HEK293 (cell line): ENCODE measurements at regions not wholly inside any gene's neighbourhood (a gene's known extent, or its start where the extent isn't known, plus 50 kb on each side); places are given as distances from the start of the nearest gene placed in this dataset.

Experiments used
- BCL11A ChIP-seq: fragments of 450-650 bp; formaldehyde crosslinking; IDR thresholded peaks from 2 replicates; pipeline ENCODE4 v1.5.1; 2016; ENCODE audit warnings: low read depth, missing biosample characterization, missing genetic modification characterization
- CTCF ChIP-seq: fragments of 450-650 bp; formaldehyde crosslinking; IDR thresholded peaks from 2 replicates; pipeline ENCODE4 v1.5.1; 2016; ENCODE audit warnings: missing biosample characterization, missing genetic modification characterization
- ZBTB7A ChIP-seq: fragments of 450-650 bp; formaldehyde crosslinking; IDR thresholded peaks from 2 replicates; pipeline ENCODE4 v1.5.1; 2016; ENCODE audit warnings: low read depth, missing biosample characterization, missing genetic modification characterization
- ZNF560 ChIP-seq: fragments of 450-650 bp; formaldehyde crosslinking; IDR thresholded peaks from 2 replicates; pipeline ENCODE4 v1.5.1; 2017; ENCODE audit warnings: missing biosample characterization, missing genetic modification characterization, borderline replicate concordance
- ZNF654 ChIP-seq: fragments of 450-650 bp; formaldehyde crosslinking; IDR thresholded peaks from 2 replicates; pipeline ENCODE4 v1.5.1; 2016; ENCODE audit warnings: low read depth, missing biosample characterization, missing genetic modification characterization
- TF ChIP-seq, protein P1 (sequence below): fragments of 450-650 bp; formaldehyde crosslinking; IDR thresholded peaks from 2 replicates; pipeline ENCODE4 v1.5.1; 2016; ENCODE audit warnings: missing biosample characterization, missing genetic modification characterization

DNA sequence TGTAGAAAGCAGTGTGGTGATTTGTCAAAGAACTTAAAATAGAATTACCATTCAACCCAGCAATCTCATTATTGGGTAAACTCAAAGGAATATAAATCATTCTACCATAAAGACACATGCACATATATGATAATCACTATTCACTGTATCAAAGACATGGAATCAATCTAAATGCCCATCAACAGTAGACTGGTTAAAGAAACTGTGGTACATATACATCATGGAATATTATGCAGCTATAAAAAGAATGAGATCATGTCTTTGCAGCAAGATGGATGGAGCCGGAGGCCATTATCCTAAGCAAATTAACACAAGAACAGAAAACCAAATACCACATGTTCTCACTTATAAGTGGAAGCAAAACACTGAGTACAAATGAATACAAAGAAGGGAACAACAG is 281.5 kb upstream of the MAGI2 start:
- no peak for TF ChIP-seq CTCF (tag by site-specific recombination)
- no peak for TF ChIP-seq ZNF654 (tag by site-specific recombination)
- TF ChIP-seq ZNF560 (tag by site-specific recombination), result no peak
- TF ChIP-seq BCL11A, result no peak
- TF ChIP-seq, protein P1, sequence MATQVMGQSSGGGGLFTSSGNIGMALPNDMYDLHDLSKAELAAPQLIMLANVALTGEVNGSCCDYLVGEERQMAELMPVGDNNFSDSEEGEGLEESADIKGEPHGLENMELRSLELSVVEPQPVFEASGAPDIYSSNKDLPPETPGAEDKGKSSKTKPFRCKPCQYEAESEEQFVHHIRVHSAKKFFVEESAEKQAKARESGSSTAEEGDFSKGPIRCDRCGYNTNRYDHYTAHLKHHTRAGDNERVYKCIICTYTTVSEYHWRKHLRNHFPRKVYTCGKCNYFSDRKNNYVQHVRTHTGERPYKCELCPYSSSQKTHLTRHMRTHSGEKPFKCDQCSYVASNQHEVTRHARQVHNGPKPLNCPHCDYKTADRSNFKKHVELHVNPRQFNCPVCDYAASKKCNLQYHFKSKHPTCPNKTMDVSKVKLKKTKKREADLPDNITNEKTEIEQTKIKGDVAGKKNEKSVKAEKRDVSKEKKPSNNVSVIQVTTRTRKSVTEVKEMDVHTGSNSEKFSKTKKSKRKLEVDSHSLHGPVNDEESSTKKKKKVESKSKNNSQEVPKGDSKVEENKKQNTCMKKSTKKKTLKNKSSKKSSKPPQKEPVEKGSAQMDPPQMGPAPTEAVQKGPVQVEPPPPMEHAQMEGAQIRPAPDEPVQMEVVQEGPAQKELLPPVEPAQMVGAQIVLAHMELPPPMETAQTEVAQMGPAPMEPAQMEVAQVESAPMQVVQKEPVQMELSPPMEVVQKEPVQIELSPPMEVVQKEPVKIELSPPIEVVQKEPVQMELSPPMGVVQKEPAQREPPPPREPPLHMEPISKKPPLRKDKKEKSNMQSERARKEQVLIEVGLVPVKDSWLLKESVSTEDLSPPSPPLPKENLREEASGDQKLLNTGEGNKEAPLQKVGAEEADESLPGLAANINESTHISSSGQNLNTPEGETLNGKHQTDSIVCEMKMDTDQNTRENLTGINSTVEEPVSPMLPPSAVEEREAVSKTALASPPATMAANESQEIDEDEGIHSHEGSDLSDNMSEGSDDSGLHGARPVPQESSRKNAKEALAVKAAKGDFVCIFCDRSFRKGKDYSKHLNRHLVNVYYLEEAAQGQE (tag by site-specific recombination), result no peak
- TF ChIP-seq ZBTB7A (tag by site-specific recombination), result no peak
